HCT116 (cell line): ENCODE measurements at regions not wholly inside any gene's neighbourhood (a gene's known extent, or its start where the extent isn't known, plus 50 kb on each side); places are given as distances from the start of the nearest gene placed in this dataset.

Experiments
- ATAC-seq: fragments of 200-7000 bp; cut with Tn5 transposase; 2 replicates; pipeline ENCODE4 v1.9.1; 2020; ENCODE audit warnings: mild to moderate bottlenecking, moderate library complexity
- BruUV-seq: library from RNA; stranded (reverse); fragments of 400-500 nt; replicated peaks from 2 replicates; lab custom pipeline; 2021; lab: Mats Ljungman, UMichigan
- CTCF ChIA-PET: fragments of 300-600 bp; sonication (Branson Sonifier 250); formaldehyde crosslinking; loops from one replicate; lab custom pipeline; 2021; ENCODE audit warnings: antibody characterized with exemption; lab: Charles Lee
- POLR2A ChIA-PET: fragments of 300-600, 350-600 bp; sonication (Branson Sonifier 250); formaldehyde crosslinking; loops from one replicate; lab custom pipeline; 2021; ENCODE audit warnings: antibody characterized with exemption; lab: Charles Lee
- RAD21 ChIA-PET, 2 experiments: fragments of 300-600 bp; sonication (Branson Sonifier 250); formaldehyde crosslinking; loops; one replicate each; lab custom pipeline; 2023; ENCODE audit warnings: low total read pairs in 2 of 2; ENCODE audit not compliant: uncharacterized antibody in 2 of 2, unreplicated experiment in 2 of 2, low non-redundant PET in 1 of 2; lab: Charles Lee
- DNase-seq: peaks from one replicate; pipeline ENCODE4 v3.0.0-alpha.2; 2010; ENCODE audit warnings: low read depth, low spot score
- H2AFZ ChIP-seq: fragments of 200-600 bp; shearing (Covaris generic), sonication (generic); 2 replicates; pipeline ENCODE4 v1.6.1; 2017; ENCODE audit warnings: low read depth, mixed run types, mixed read lengths, antibody characterized with exemption, low read length; ENCODE audit not compliant: poor library complexity, severe bottlenecking
- H3K27ac ChIP-seq: 2 replicates; pipeline ENCODE4 v1.5.1; 2012; ENCODE audit warnings: low read depth, low read length
- H3K27me3 ChIP-seq: fragments of 200-600 bp; sonication (generic); 2 replicates; pipeline ENCODE4 v1.6.1; 2016; ENCODE audit warnings: mixed run types, low read length, mixed read lengths; ENCODE audit not compliant: insufficient read depth
- H3K36me3 ChIP-seq, 2 experiments: fragments of 200-500 bp in 1 of 2; fragments of 200-600 bp in 1 of 2; sonication (Bioruptor generic) in 1 of 2; sonication (generic) in 1 of 2; 2 replicates each; pipeline versions ENCODE4 v1.5.1 to v1.6.1; 2014 to 2016; ENCODE audit warnings: low read length in 2 of 2, inconsistent platforms in 1 of 2, mixed read lengths in 1 of 2, mixed run types in 1 of 2; ENCODE audit not compliant: insufficient read depth in 2 of 2, control insufficient read depth in 1 of 2
- H3K4me1 ChIP-seq, 2 experiments: fragments of 200-600 bp in 1 of 2; sonication (generic) in 1 of 2; 2 replicates each; pipeline versions ENCODE4 v1.5.1 to v1.6.1; 2012 to 2017; ENCODE audit warnings: low read length in 2 of 2, inconsistent platforms in 1 of 2, mild to moderate bottlenecking in 1 of 2, mixed read lengths in 1 of 2, mixed run types in 1 of 2, moderate library complexity in 1 of 2; ENCODE audit not compliant: insufficient read depth in 2 of 2, control insufficient read depth in 1 of 2
- H3K4me2 ChIP-seq: fragments of 200-600 bp; sonication (generic); 2 replicates; pipeline ENCODE4 v1.6.1; 2017; ENCODE audit warnings: mixed run types, low read length, mixed read lengths
- H3K4me3 ChIP-seq, 2 experiments: fragments of 200-600 bp in 1 of 2; sonication (generic) in 1 of 2; replicated peaks in 1 of 2; 2 replicates each; pipeline ENCODE4 v1.5.1; 2011 to 2016; ENCODE audit warnings: low read length in 2 of 2, control low read depth in 1 of 2, low read depth in 1 of 2, mild to moderate bottlenecking in 1 of 2, mixed read lengths in 1 of 2, mixed run types in 1 of 2
- H3K79me2 ChIP-seq: fragments of 200-600 bp; sonication (generic); 2 replicates; pipeline ENCODE4 v1.6.1; 2017; ENCODE audit warnings: mild to moderate bottlenecking, mixed run types, low read length, moderate library complexity, mixed read lengths; ENCODE audit not compliant: insufficient read depth
- H3K9ac ChIP-seq: fragments of 200-600 bp; sonication (generic); 2 replicates; pipeline ENCODE4 v1.6.1; 2016; ENCODE audit warnings: low read length, mixed read lengths
- H3K9me2 ChIP-seq: fragments of 200-600 bp; sonication (generic), shearing (Covaris generic); 2 replicates; pipeline ENCODE4 v1.6.1; 2017; ENCODE audit warnings: mixed run types, mild to moderate bottlenecking, moderate library complexity; ENCODE audit not compliant: insufficient read depth
- H3K9me3 ChIP-seq, 2 experiments: fragments of 200-500 bp in 1 of 2; fragments of 200-600 bp in 1 of 2; sonication (Bioruptor generic) in 1 of 2; sonication (generic) in 1 of 2; 2 replicates each; pipeline ENCODE4 v1.6.1; 2014 to 2017; ENCODE audit warnings: low read length in 2 of 2, mixed read lengths in 2 of 2, inconsistent platforms in 1 of 2, low read depth in 1 of 2, mild to moderate bottlenecking in 1 of 2, mixed run types in 1 of 2, moderate library complexity in 1 of 2; ENCODE audit not compliant: control insufficient read depth in 1 of 2, insufficient read depth in 1 of 2
- H4K20me1 ChIP-seq: fragments of 200-600 bp; sonication (generic), shearing (Covaris generic); 2 replicates; pipeline ENCODE4 v1.6.1; 2017; ENCODE audit warnings: mixed run types, mild to moderate bottlenecking, moderate library complexity; ENCODE audit not compliant: insufficient read depth
- CEBPB ChIP-seq: IDR thresholded peaks from 2 replicates; pipeline ENCODE4 v1.6.1; 2012; ENCODE audit warnings: low read depth
- FOSL1 ChIP-seq: IDR thresholded peaks from 2 replicates; pipeline ENCODE4 v1.6.1; 2012; ENCODE audit warnings: low read depth
- MAX ChIP-seq: IDR thresholded peaks from 2 replicates; pipeline ENCODE4 v1.6.1; 2012
- POLR2AphosphoS5 ChIP-seq: IDR thresholded peaks from 2 replicates; pipeline ENCODE4 v1.6.1; 2011; ENCODE audit warnings: mild to moderate bottlenecking, low read depth, low read length, moderate library complexity
- RAD21 ChIP-seq: IDR thresholded peaks from 2 replicates; pipeline ENCODE4 v1.6.1; 2012; ENCODE audit warnings: low read depth, mild to moderate bottlenecking
- REST ChIP-seq: IDR thresholded peaks from 2 replicates; pipeline ENCODE4 v1.6.1; 2012; ENCODE audit warnings: low read depth
- SP1 ChIP-seq: IDR thresholded peaks from 2 replicates; pipeline ENCODE4 v1.6.1; 2012; ENCODE audit warnings: low read depth
- intact Hi-C: fragments of 100-400 bp; cut with micrococcal nuclease; formaldehyde crosslinking; loops from 2 replicates; pipeline ENCODE4 v1.10.0; 2022
- TF ChIP-seq, protein P1 (sequence below): IDR thresholded peaks from 2 replicates; pipeline ENCODE4 v1.6.1; 2011; ENCODE audit warnings: mild to moderate bottlenecking, low read length, moderate library complexity; ENCODE audit not compliant: insufficient replicate concordance; ENCODE audit errors: extremely low read depth

- Histone ChIP-seq H3K27me3 (no peaks in the 10 kb centered on the region), H3K9ac (no peak overlapping the region), H3K27ac (no peak overlapping the region), H3K4me2 (no peak overlapping the region), H3K36me3 (no peaks in the 10 kb centered on the region), H3K79me2 (no peaks in the 10 kb centered on the region), H3K9me2 (no peaks in the 10 kb centered on the region), H4K20me1 (no peaks in the 10 kb centered on the region), H2AFZ (no peak overlapping the region), H3K4me3 (no peak overlapping the region), H3K4me1 (no peaks in the 10 kb centered on the region), H3K9me3 (no peaks in the 10 kb centered on the region)
- RAD21 ChIA-PET = no interaction called here
- BruUV-seq = no TSS peak
- intact Hi-C loops = no loop called here
- TF ChIP-seq FOSL1 (no peak), SP1 (no peak)
- TF ChIP-seq, protein P1, sequence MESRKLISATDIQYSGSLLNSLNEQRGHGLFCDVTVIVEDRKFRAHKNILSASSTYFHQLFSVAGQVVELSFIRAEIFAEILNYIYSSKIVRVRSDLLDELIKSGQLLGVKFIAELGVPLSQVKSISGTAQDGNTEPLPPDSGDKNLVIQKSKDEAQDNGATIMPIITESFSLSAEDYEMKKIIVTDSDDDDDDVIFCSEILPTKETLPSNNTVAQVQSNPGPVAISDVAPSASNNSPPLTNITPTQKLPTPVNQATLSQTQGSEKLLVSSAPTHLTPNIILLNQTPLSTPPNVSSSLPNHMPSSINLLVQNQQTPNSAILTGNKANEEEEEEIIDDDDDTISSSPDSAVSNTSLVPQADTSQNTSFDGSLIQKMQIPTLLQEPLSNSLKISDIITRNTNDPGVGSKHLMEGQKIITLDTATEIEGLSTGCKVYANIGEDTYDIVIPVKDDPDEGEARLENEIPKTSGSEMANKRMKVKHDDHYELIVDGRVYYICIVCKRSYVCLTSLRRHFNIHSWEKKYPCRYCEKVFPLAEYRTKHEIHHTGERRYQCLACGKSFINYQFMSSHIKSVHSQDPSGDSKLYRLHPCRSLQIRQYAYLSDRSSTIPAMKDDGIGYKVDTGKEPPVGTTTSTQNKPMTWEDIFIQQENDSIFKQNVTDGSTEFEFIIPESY = no peak
- DNase-seq (no peak), ATAC-seq (no peak)
- CTCF ChIA-PET = no interaction called here
- POLR2A ChIA-PET = no interaction called here
Observed at GRCh38 chr6:85111481-85112011, 338.3 kb upstream of the NT5E start.

DNA sequence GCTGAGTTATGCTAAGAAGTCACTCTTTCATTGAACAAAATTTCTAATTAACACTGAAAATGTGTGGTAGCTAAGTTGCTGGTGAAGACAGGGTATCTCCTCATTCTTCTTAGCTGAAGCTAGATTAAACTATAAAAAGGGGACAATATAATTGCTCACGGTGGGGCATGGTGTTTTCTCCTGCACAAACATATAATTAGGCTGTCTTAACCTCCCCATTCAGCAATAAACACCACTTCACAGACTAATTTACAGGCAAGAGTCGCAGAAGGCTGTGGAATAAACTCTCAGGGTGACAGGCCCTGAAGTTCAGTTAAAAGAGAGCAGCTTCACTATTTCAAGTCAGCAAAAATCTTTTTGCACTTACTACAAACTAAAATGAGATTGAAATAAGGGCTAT is 338.9 kb upstream of the NT5E start:
- Histone ChIP-seq H3K9ac (no peak overlapping the region), H3K36me3 (no peaks in the 10 kb centered on the region), H3K9me2 (no peaks in the 10 kb centered on the region), H2AFZ (no peak overlapping the region)
- ATAC-seq = no peak
- BruUV-seq = no TSS peak
- POLR2A ChIA-PET = no interaction called here
- intact Hi-C loops = no loop called here
- DNase-seq = no peak
- CTCF ChIA-PET = no interaction called here
- TF ChIP-seq CEBPB = no peak
- TF ChIP-seq FOSL1 = no peak
- no peak for TF ChIP-seq RAD21
- no peak for TF ChIP-seq REST
- TF ChIP-seq MAX = no peak
- TF ChIP-seq, protein P1 = no peak
- TF ChIP-seq POLR2AphosphoS5 = no peak
- TF ChIP-seq, all 23 proteins: peak for 0
- Histone ChIP-seq H3K9me3 (no peaks in the 10 kb centered on the region), H3K4me1 (no peaks in the 10 kb centered on the region), H3K4me2 (no peak overlapping the region), H3K27me3 (no peaks in the 10 kb centered on the region), H4K20me1 (no peaks in the 10 kb centered on the region), H3K79me2 (no peaks in the 10 kb centered on the region), H3K27ac (no peak overlapping the region), H3K4me3 (no peak overlapping the region)
- RAD21 ChIA-PET = no interaction called here
